NCI-H748 treated with DMSO at 0.1 percent for 48 hours (cell line): ENCODE measurements at regions not wholly inside any gene's neighbourhood (a gene's known extent, or its start where the extent isn't known, plus 50 kb on each side); places are given as distances from the start of the nearest gene placed in this dataset.
"Not testable (repeated sequence)": the region's sequence is repeated elsewhere in the genome, so short reads cannot be mapped to it uniquely, and the experiment has no call there.

Experiments used
- DNase-seq: peaks from one replicate; lab custom pipeline; 2025; lab: John Stamatoyannopoulos, UW

- no peak for DNase-seq
These were observed 1411.0 kb upstream of the WWC1 start for GRCh38 chr5:166880456-166880855.

- DNase-seq: no peak
These were observed 1409.6 kb upstream of the WWC1 start for GRCh38 chr5:166881802-166882201.

GRCh38 chr5:166883016-166883415 lies 1408.4 kb upstream of the WWC1 start:
- no peak for DNase-seq

GRCh38 chr5:166898166-166898565 lies 1393.3 kb upstream of the WWC1 start:
- no peak for DNase-seq

GRCh38 chr5:166899343-166899742 lies 1392.1 kb upstream of the WWC1 start:
- DNase-seq: no peak

GRCh38 chr5:166904571-166904970 lies 1386.9 kb upstream of the WWC1 start:
- DNase-seq: no peak

GRCh38 chr5:166906991-166907713 lies 1384.3 kb upstream of the WWC1 start:
- no peak for DNase-seq

GRCh38 chr5:166909040-166909439 lies 1382.4 kb upstream of the WWC1 start:
- no peak for DNase-seq

GRCh38 chr5:166909926-166910325 lies 1381.5 kb upstream of the WWC1 start:
- DNase-seq: no peak

- DNase-seq: no peak
These were observed 1380.5 kb upstream of the WWC1 start for GRCh38 chr5:166910995-166911394.

- DNase-seq: no peak
These were observed 1375.4 kb upstream of the WWC1 start for GRCh38 chr5:166916021-166916420.

- DNase-seq: no peak
These were observed 1365.3 kb upstream of the WWC1 start for GRCh38 chr5:166926138-166926537.

- DNase-seq: not testable (repeated sequence)
These were observed 1364.5 kb upstream of the WWC1 start for GRCh38 chr5:166926806-166927475.

- DNase-seq: no peak
These were observed 1355.1 kb upstream of the WWC1 start for GRCh38 chr5:166936351-166936750.

- no peak for DNase-seq
These were observed 1353.4 kb upstream of the WWC1 start for GRCh38 chr5:166938071-166938470.

GRCh38 chr5:166942948-166943347 lies 1348.5 kb upstream of the WWC1 start:
- DNase-seq: no peak

- no peak for DNase-seq
These were observed 1344.4 kb upstream of the WWC1 start for GRCh38 chr5:166947045-166947444.

- DNase-seq: no peak
These were observed 1342.8 kb upstream of the WWC1 start for GRCh38 chr5:166948679-166949078.

- DNase-seq: no peak
These were observed 1339.4 kb upstream of the WWC1 start for GRCh38 chr5:166952048-166952447.

- no peak for DNase-seq
These were observed 1333.7 kb upstream of the WWC1 start for GRCh38 chr5:166957782-166958181.

GRCh38 chr5:166959766-166960165 lies 1331.7 kb upstream of the WWC1 start:
- no peak for DNase-seq

GRCh38 chr5:166961028-166961427 lies 1330.4 kb upstream of the WWC1 start:
- DNase-seq: no peak

- no peak for DNase-seq
These were observed 1329.5 kb upstream of the WWC1 start for GRCh38 chr5:166961913-166962312.

GRCh38 chr5:166962461-166962860 lies 1329.0 kb upstream of the WWC1 start:
- DNase-seq: no peak
